Stimulated activated CD8-positive, alpha-beta memory T cell treated with anti-CD3 and anti-CD28 coated beads, Interleukin-7, amount 100 ng/mL, for 48 hours (primary cell): ENCODE measurements at regions not wholly inside any gene's neighbourhood (a gene's known extent, or its start where the extent isn't known, plus 50 kb on each side); places are given as distances from the start of the nearest gene placed in this dataset.

ENCODE experiments used
- DNase-seq, 2 donors: peaks; one replicate each; pipeline ENCODE4 v3.0.0-alpha.2; 2020; ENCODE audit warnings: low read depth in 1 of 2; ENCODE audit errors: extremely low read depth in 1 of 2

- no peak for DNase-seq
Measured at GRCh38 chr2:153197402-153198386, 280.9 kb downstream of the RPRM start.

- DNase-seq = no peak
Measured at GRCh38 chr2:153196378-153197058, 282.0 kb downstream of the RPRM start.

DNA sequence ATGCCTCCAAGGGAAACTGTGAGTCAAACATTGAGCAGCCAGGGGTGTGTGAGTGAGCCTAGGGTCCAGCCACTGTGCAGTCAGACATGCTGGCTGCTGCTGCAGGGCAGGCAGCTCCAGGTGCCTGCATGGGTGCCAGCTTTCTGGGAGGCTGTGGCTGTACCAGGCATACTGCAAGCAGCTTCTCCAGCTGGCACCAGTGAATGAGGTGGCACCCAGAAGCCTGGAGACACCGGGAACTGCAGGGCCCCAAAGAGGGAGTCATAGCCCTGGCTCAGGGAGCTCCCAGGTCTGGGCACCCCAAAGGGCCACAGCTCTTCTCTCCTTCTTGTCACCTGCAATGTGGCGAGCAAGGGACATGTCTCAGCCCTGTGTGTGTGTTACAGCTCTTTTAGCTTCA is 283.2 kb downstream of the RPRM start:
- DNase-seq = no peak

DNA sequence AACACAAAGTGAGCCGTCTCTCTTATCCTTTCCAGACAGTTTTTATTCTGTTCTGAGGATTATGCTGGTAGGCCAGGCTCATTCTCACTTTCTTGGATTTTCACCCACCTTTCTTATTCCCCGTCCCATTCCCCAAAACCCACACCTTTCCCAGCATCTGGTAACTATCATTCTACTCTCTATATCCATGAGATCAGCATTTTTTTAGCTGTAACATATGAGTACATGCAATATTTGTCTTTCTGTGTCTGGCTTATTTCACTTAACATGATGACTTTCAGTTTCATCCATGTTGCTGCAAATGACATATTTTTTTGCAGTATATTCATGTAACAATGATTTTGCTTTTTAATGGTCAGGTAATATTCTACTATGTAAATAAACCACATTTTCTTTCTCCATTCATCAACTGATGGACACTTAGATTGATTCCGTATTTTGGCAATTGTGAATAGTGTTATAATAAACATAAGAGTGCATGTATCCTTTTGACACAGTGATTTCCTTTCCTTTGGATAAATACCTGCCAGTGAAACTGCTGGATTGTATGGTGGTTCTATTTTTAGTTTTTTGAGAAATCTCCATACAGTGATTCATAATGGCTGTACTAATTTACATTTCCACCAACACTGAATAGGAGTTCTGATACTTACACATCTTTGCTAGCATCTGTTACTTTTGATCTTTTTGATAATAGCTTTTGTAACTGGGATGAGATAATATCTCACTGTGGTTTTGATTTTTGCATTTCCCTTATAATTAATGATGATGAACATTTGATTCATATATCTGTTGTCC is 289.3 kb downstream of the RPRM start:
- no peak for DNase-seq

DNA sequence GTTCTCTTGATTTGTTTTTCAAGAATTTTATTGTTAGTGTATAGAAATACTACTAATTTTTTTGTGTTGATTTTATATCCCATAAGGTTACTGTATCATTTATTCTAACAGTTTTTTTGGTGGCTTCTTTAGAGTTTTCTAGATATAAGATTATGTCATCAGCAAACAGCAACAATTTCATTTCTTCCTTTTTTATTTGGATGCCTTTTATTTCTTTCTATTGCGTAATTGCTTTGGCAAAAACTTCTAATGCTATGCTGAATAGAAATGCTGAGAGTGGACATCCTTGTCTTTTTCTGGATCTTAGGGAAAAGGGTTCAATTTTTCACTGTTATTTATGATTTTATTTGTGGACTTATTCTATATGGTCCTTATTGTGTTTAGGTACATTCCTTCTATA is 298.8 kb downstream of the RPRM start:
- no peak for DNase-seq

GRCh38 chr2:153169609-153170008 is 309.0 kb downstream of the RPRM start:
- no peak for DNase-seq

GRCh38 chr2:153165021-153165420 is 313.5 kb downstream of the RPRM start:
- DNase-seq = no peak

DNA sequence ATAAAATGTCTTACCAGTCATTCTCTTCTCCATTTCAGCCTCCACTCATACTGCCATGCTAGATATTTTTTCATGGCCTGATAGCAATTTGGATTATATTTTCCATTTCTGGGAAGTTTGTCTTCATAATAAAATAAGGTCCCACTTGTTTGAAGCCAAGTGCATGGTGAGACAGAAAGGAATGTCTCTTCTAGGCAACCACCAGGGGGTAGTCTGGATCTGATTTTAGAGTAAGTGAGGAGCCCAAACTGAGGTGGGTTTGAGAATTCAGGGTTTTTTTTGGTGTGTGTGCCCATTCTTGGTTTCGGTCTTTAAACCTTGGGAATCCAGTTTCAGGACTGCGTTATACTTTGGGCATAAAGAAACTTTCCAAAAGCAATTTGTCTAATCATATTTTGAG is 315.5 kb downstream of the RPRM start:
- DNase-seq = no peak

DNA sequence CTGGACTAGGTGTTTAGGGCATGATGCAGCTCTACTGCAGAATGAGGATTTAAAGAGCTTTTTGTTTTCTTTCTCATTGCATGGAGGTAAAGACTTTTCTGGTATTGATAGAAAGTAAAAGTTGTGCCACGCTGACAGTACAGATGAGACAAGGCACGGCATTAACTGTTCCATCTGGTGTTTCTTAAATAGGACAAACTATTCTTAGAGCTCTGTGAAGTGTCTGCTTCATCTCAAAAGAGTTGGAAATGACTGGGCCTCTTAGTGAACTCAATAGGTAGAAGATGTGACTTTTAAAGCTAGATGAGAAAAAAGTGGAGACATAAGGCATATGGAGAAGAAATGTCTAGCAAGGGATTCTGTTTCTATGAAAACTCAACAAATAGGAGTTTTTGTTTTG is 321.8 kb downstream of the RPRM start:
- DNase-seq = no peak

DNA sequence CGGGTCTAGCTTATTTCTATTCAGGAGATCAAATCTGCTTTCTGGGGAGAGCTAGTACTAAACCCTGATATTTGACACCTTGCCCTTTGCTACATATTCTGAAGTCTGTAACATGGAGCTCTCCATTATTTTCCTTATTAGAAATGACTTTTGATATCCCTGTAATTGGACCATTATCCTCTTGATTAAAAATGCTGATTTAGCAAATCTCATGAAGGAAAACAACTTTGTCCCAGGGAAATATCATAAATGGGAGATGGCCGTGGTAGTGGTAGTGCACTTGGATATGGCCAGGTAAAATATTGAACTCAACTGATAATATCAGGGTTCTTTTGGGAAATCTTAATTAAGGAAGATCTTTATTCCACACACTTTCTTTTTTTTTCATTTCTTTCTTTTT is 326.5 kb downstream of the RPRM start:
- DNase-seq = no peak

- DNase-seq = no peak
Measured at GRCh38 chr2:153145470-153145978, 333.0 kb downstream of the RPRM start.

DNA sequence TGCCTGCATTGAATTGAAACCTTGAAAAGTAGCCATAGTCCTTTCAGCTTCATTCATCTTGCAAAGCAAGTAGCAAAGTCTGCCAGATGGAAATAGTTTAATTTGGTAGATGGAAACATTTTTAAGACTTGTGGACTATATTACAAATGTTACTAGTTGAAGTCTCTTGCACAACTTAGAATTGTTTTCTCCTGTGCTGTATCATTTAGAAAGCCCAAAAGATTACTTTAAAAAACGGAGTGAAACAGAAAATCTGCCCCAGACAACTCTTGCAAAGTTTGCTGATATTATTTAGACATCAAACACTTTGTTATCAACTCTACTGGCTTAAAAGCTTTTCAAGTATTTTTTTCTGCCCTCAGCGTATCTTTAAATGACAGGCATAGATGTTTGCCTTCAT is 335.0 kb downstream of the RPRM start:
- DNase-seq = no peak

DNA sequence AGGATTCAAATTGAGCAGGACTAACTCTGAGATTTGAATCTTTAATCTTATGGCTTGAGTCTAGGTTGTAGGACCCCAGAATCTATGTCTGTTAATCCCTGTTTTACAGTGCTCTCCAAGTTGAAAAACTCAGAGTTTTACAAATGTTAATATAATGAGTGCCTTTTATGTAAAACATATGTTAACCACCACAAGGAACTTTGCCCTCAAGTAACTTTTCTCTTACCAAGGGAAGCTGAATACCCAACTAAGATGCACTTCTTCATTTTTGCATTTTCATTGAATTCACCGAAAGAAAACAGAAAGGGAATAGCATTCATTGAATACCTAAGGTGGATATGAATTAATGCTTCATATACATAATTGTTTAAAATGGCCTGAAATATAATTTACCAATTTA is 338.1 kb downstream of the RPRM start:
- no peak for DNase-seq

- no peak for DNase-seq
Measured at GRCh38 chr2:153138651-153139375, 339.7 kb downstream of the RPRM start.

- no peak for DNase-seq
Measured at GRCh38 chr2:153136216-153136615, 342.3 kb downstream of the RPRM start.

- no peak for DNase-seq
Measured at GRCh38 chr2:153134725-153135124, 343.8 kb downstream of the RPRM start.

GRCh38 chr2:153133716-153134115 is 344.8 kb downstream of the RPRM start:
- DNase-seq = no peak

DNA sequence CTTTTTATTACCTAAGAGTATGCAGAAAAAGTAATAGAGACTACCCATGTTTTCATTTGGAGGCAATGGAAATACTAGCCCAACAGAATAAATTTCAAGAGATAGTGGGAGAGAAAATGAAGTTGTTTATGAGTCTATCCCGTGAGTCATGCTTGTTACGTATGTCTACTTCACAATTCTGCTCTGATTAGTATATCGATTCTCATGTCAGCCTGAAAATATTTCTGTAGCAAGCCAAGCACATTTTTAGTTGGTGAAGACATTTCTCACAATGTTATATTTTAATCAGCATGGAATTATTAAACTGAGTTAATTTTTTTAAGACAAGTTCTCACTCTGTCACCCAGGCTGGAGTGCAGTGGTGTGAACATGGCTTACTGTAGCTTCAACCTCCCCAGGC is 346.1 kb downstream of the RPRM start:
- no peak for DNase-seq

- no peak for DNase-seq
Measured at GRCh38 chr2:153115141-153115540, 363.4 kb downstream of the RPRM start.

- no peak for DNase-seq
Measured at GRCh38 chr2:153110486-153110885, 368.1 kb downstream of the RPRM start.
